HUDEP-2 (cell line): ENCODE measurements at regions not wholly inside any gene's neighbourhood (a gene's known extent, or its start where the extent isn't known, plus 50 kb on each side); places are given as distances from the start of the nearest gene placed in this dataset.
"Not testable (repeated sequence)": the region's sequence is repeated elsewhere in the genome, so short reads cannot be mapped to it uniquely, and the experiment has no call there.

ENCODE experiments used
- DNase-seq, 76 experiments: peaks; one replicate each; lab custom pipeline; 2025; ENCODE audit not compliant: unreplicated experiment in 76 of 76; lab: John Stamatoyannopoulos, UW

- DNase-seq = no peak
Measured at GRCh38 chr1:47522935-47523834, 85.3 kb downstream of the FOXD2 start.

- no peak for DNase-seq
Measured at GRCh38 chr1:47523835-47524215, 86.0 kb downstream of the FOXD2 start.

- no peak for DNase-seq
Measured at GRCh38 chr1:47524272-47524671, 86.4 kb downstream of the FOXD2 start.

GRCh38 chr1:47527653-47528272, 89.9 kb downstream of the FOXD2 start:
- peak in 6 of 76 experiments; percentile 1 to 29 (median 13) for DNase-seq

- peak in 1 of 76 experiments; percentile 3 for DNase-seq
Measured at GRCh38 chr1:47529520-47530098, 91.8 kb downstream of the FOXD2 start.

GRCh38 chr1:47532921-47533792, 95.3 kb downstream of the FOXD2 start:
- DNase-seq = no peak

GRCh38 chr1:47533793-47534328, 96.0 kb downstream of the FOXD2 start:
- no peak for DNase-seq

- DNase-seq = no peak
Measured at GRCh38 chr1:47534436-47534835, 96.6 kb downstream of the FOXD2 start.

GRCh38 chr1:47536646-47537118, 98.8 kb downstream of the FOXD2 start:
- DNase-seq = no peak

- no peak for DNase-seq
Measured at GRCh38 chr1:47537268-47537667, 99.4 kb downstream of the FOXD2 start.

- DNase-seq = no peak
Measured at GRCh38 chr1:47537966-47538365, 100.1 kb downstream of the FOXD2 start.

GRCh38 chr1:47538530-47538929, 100.7 kb downstream of the FOXD2 start:
- DNase-seq = not testable (repeated sequence)

GRCh38 chr1:47541705-47542104, 103.9 kb downstream of the FOXD2 start:
- DNase-seq = not testable (repeated sequence)

- DNase-seq = not testable (repeated sequence)
Measured at GRCh38 chr1:47543089-47543488, 105.2 kb downstream of the FOXD2 start.

- DNase-seq = no peak
Measured at GRCh38 chr1:47545912-47546483, 108.2 kb downstream of the FOXD2 start.

- DNase-seq = no peak
Measured at GRCh38 chr1:47547753-47548573, 110.1 kb downstream of the FOXD2 start.

- no peak for DNase-seq
Measured at GRCh38 chr1:47548637-47549036, 110.8 kb downstream of the FOXD2 start.

- no peak for DNase-seq
Measured at GRCh38 chr1:47549532-47549931, 111.7 kb downstream of the FOXD2 start.

- DNase-seq = no peak
Measured at GRCh38 chr1:47550929-47551328, 113.1 kb downstream of the FOXD2 start.
